HepG2 (cell line): ENCODE measurements at regions not wholly inside any gene's neighbourhood (a gene's known extent, or its start where the extent isn't known, plus 50 kb on each side); places are given as distances from the start of the nearest gene placed in this dataset.

Experiments used
- ATAC-seq: fragments of 200-7000 bp; cut with Tn5 transposase; 3 replicates; pipeline ENCODE4 v1.9.1; 2020; ENCODE audit warnings: mild to moderate bottlenecking, moderate library complexity
- BruUV-seq: library from RNA; stranded (reverse); fragments of 400-500 nt; replicated peaks from 2 replicates; lab custom pipeline; 2021; lab: Mats Ljungman, UMichigan
- CTCF ChIA-PET: fragments of 300-600 bp; formaldehyde crosslinking; extraction: SDS; loops from one replicate; lab custom pipeline; 2021; ENCODE audit warnings: low total read pairs, inconsistent platforms, low intra/inter-chr PET ratio; lab: Yijun Ruan, JAX
- POLR2A ChIA-PET: fragments of 350-600 bp; sonication (Branson Sonifier 250); formaldehyde crosslinking; loops from one replicate; lab custom pipeline; 2020; ENCODE audit warnings: antibody characterized with exemption, inconsistent platforms; lab: Yijun Ruan, JAX
- DNase-seq: peaks from one replicate; pipeline ENCODE4 v3.0.0-alpha.2; 2015; ENCODE audit warnings: low spot score
- FAIRE-seq: peaks from 3 replicates; lab custom pipeline; 2011; peaks lifted over from hg19 to GRCh38; lab: Jason Lieb, UNC
- H2AFZ ChIP-seq: one replicate; pipeline ENCODE4 v1.6.1; 2011; ENCODE audit warnings: low read length, inconsistent platforms
- H3K27ac ChIP-seq: fragments of 300-600 bp; 3 replicates; pipeline ENCODE4 v1.8.0; 2011; ENCODE audit warnings: mixed run types, mild to moderate bottlenecking, mixed read lengths, low read length, inconsistent platforms; ENCODE audit not compliant: insufficient read depth; ENCODE audit errors: extremely low read length
- H3K27me3 ChIP-seq, 2 experiments: fragments of 200-600 bp in 1 of 2; 2 replicates in 1 of 2; 3 replicates in 1 of 2; pipeline versions ENCODE4 v1.6.0 to v1.8.0; 2011; ENCODE audit warnings: low read length in 2 of 2, mild to moderate bottlenecking in 2 of 2, moderate library complexity in 2 of 2, inconsistent platforms in 1 of 2; ENCODE audit not compliant: insufficient read depth in 2 of 2, control insufficient read depth in 1 of 2
- H3K36me3 ChIP-seq, 2 experiments: fragments of 200-600 bp in 1 of 2; replicated peaks in 1 of 2; 2 replicates in 1 of 2; 3 replicates in 1 of 2; pipeline versions ENCODE4 v1.5.1 to v1.8.0; 2011; ENCODE audit warnings: low read length in 2 of 2, inconsistent platforms in 1 of 2; ENCODE audit not compliant: insufficient read depth in 2 of 2, control insufficient read depth in 1 of 2
- H3K4me1 ChIP-seq: 2 replicates; pipeline ENCODE4 v1.5.1; 2012; ENCODE audit warnings: low read length, inconsistent platforms; ENCODE audit not compliant: insufficient read depth
- H3K4me2 ChIP-seq: 2 replicates; pipeline ENCODE4 v1.6.0; 2011; ENCODE audit warnings: low read depth, low read length, inconsistent platforms
- H3K4me3 ChIP-seq, 3 experiments: fragments of 200-600 bp in 1 of 3; sonication (generic), shearing (Covaris generic) in 1 of 3; replicated peaks in 1 of 3; 2 replicates each; pipeline ENCODE4 v1.5.1; 2011 to 2016; ENCODE audit warnings: low read length in 3 of 3, inconsistent platforms in 2 of 3, low read depth in 2 of 3, mild to moderate bottlenecking in 2 of 3, control low read depth in 1 of 3, mixed read lengths in 1 of 3; ENCODE audit not compliant: insufficient read depth in 1 of 3
- H3K79me2 ChIP-seq: one replicate; pipeline ENCODE4 v1.6.1; 2011; ENCODE audit warnings: low read length, inconsistent platforms; ENCODE audit not compliant: insufficient read depth
- H3K9ac ChIP-seq: 2 replicates; pipeline ENCODE4 v1.6.0; 2011; ENCODE audit warnings: mild to moderate bottlenecking, low read depth, low read length, inconsistent platforms; ENCODE audit not compliant: insufficient read depth
- H3K9me3 ChIP-seq: 2 replicates; pipeline ENCODE4 v1.5.1; 2012; ENCODE audit warnings: mild to moderate bottlenecking, low read length
- H4K20me1 ChIP-seq: 2 replicates; pipeline ENCODE4 v1.6.0; 2011; ENCODE audit warnings: inconsistent platforms, mild to moderate bottlenecking, low read length, moderate library complexity; ENCODE audit not compliant: insufficient read depth
- CEBPG ChIP-seq: IDR thresholded peaks from 2 replicates; pipeline ENCODE4 v1.6.1; 2016
- MYNN ChIP-seq: sonication (generic); formaldehyde crosslinking; IDR thresholded peaks from 2 replicates; pipeline ENCODE4 v1.4.0; 2020; ENCODE audit warnings: mild to moderate bottlenecking, low read depth, missing genetic modification reagents
- POGZ ChIP-seq: sonication (generic); formaldehyde crosslinking; IDR thresholded peaks from 2 replicates; pipeline ENCODE4 v1.4.0; 2020; ENCODE audit warnings: mild to moderate bottlenecking, missing genetic modification reagents
- RAD21 ChIP-seq: fragments of 450-650 bp; formaldehyde crosslinking; IDR thresholded peaks from 2 replicates; pipeline ENCODE4 v1.5.0; 2020; ENCODE audit warnings: mild to moderate bottlenecking
- RARA ChIP-seq: IDR thresholded peaks from 2 replicates; pipeline ENCODE4 v1.6.1; 2016; ENCODE audit warnings: missing genetic modification reagents, missing compliant biosample characterization
- RFX3 ChIP-seq: IDR thresholded peaks from 2 replicates; pipeline ENCODE4 v1.6.1; 2016; ENCODE audit warnings: missing biosample characterization, missing genetic modification reagents
- SMAD3 ChIP-seq: sonication (generic); formaldehyde crosslinking; IDR thresholded peaks from 2 replicates; pipeline ENCODE4 v1.4.0; 2020; ENCODE audit warnings: missing genetic modification reagents
- ZNF574 ChIP-seq: sonication (generic); formaldehyde crosslinking; IDR thresholded peaks from 2 replicates; pipeline ENCODE4 v1.4.0; 2020; ENCODE audit warnings: missing genetic modification reagents
- ZNF776 ChIP-seq: sonication (generic); formaldehyde crosslinking; IDR thresholded peaks from 2 replicates; pipeline ENCODE4 v1.4.0; 2020; ENCODE audit warnings: mild to moderate bottlenecking, missing genetic modification reagents
- WGBS: methylation state at CpG from one replicate; pipeline ENCODE4 v1.1.6; 2017; ENCODE audit warnings: low lambda C conversion rate; 5-methylcytosine and 5-hydroxymethylcytosine counted together
- in situ Hi-C: cut with HindIII; loops from 2 replicates; pipeline ENCODE4 v1.10.0; 2017; ENCODE audit warnings: low pct_unique_long_range_greater_than_20kb; ENCODE audit not compliant: extremely low pct_ligation_motif_present
- intact Hi-C: fragments of 100-400 bp; cut with micrococcal nuclease; formaldehyde crosslinking; loops from one replicate; pipeline ENCODE4 v1.10.0; 2022; ENCODE audit not compliant: unreplicated experiment
- TF ChIP-seq, protein P1 (sequence below): sonication (generic); formaldehyde crosslinking; IDR thresholded peaks from 2 replicates; pipeline ENCODE4 v1.8.0; 2022; ENCODE audit warnings: mild to moderate bottlenecking, missing genetic modification reagents; ENCODE audit not compliant: insufficient replicate concordance

DNA sequence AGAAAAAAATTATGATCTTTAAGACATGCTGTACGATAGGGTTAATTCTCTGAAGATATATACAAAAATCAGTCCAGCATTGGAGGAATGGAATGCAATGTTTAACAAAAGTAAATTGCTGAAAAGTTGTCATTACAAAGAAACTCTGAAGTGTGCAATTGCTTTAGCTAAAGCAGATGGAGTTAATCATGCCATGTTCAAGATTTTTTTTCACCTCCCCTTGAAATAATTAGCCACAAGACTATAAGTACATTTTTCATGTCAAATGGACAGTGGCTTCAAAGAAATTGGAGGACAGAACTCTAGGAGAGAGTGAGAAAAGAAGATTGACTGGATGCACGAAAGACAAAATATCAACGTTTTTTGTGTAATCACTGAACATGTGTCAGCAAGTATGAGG is 63.1 kb upstream of the MEOX2 start:
- BruUV-seq, result no TSS peak
- H3K9ac ChIP-seq, result no peak overlapping the region
- H3K9me3 ChIP-seq, result peaks cover 35% of the 10 kb centered on the region
- POLR2A ChIA-PET, result no interaction called here
- no peaks in the 10 kb centered on the region for H3K79me2 ChIP-seq
- CTCF ChIA-PET, result no interaction called here
- FAIRE-seq, result no peak
- no peak overlapping the region for H3K4me3 ChIP-seq
- TF ChIP-seq RARA (CRISPR knock-in tag), result no peak
- TF ChIP-seq, protein P1, sequence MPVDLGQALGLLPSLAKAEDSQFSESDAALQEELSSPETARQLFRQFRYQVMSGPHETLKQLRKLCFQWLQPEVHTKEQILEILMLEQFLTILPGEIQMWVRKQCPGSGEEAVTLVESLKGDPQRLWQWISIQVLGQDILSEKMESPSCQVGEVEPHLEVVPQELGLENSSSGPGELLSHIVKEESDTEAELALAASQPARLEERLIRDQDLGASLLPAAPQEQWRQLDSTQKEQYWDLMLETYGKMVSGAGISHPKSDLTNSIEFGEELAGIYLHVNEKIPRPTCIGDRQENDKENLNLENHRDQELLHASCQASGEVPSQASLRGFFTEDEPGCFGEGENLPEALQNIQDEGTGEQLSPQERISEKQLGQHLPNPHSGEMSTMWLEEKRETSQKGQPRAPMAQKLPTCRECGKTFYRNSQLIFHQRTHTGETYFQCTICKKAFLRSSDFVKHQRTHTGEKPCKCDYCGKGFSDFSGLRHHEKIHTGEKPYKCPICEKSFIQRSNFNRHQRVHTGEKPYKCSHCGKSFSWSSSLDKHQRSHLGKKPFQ, result no peak
- TF ChIP-seq RAD21 (CRISPR knock-in tag), result no peak
- TF ChIP-seq SMAD3 (CRISPR knock-in tag), result no peak
- TF ChIP-seq RFX3 (CRISPR knock-in tag), result no peak
- TF ChIP-seq CEBPG (CRISPR knock-in tag), result no peak
- TF ChIP-seq ZNF574, result no peak
- TF ChIP-seq MYNN (CRISPR knock-in tag), result no peak
- TF ChIP-seq ZNF776 (CRISPR knock-in tag), result no peak
- no peak for TF ChIP-seq POGZ (CRISPR knock-in tag)
- no peak for DNase-seq
- no peaks in the 10 kb centered on the region for H3K4me1 ChIP-seq
- no peaks in the 10 kb centered on the region for H3K27me3 ChIP-seq
- WGBS, result 0% methylated on average over 3 of the region's 3 CpGs
- H3K27ac ChIP-seq, result no peak overlapping the region
- no peaks in the 10 kb centered on the region for H4K20me1 ChIP-seq
- H3K36me3 ChIP-seq, result no peaks in the 10 kb centered on the region
- intact Hi-C loops, result no loop called here
- ATAC-seq, result no peak
- no peak overlapping the region for H2AFZ ChIP-seq
- H3K4me2 ChIP-seq, result no peak overlapping the region
- in situ Hi-C loops, result no loop called here
